Activated T-cell treated with anti-CD3 and anti-CD28 coated beads, Interleukin-2, amount 50 U/mL, for 48 hours (primary cell): ENCODE measurements at regions not wholly inside any gene's neighbourhood (a gene's known extent, or its start where the extent isn't known, plus 50 kb on each side); places are given as distances from the start of the nearest gene placed in this dataset.

Experiments
- DNase-seq, 2 experiments: peaks; one replicate each; pipeline ENCODE4 v3.0.0-alpha.2; 2020

GRCh38 chr11:70537576-70538571, 139.5 kb downstream of the CTTN start:
- DNase-seq = no peak

DNA sequence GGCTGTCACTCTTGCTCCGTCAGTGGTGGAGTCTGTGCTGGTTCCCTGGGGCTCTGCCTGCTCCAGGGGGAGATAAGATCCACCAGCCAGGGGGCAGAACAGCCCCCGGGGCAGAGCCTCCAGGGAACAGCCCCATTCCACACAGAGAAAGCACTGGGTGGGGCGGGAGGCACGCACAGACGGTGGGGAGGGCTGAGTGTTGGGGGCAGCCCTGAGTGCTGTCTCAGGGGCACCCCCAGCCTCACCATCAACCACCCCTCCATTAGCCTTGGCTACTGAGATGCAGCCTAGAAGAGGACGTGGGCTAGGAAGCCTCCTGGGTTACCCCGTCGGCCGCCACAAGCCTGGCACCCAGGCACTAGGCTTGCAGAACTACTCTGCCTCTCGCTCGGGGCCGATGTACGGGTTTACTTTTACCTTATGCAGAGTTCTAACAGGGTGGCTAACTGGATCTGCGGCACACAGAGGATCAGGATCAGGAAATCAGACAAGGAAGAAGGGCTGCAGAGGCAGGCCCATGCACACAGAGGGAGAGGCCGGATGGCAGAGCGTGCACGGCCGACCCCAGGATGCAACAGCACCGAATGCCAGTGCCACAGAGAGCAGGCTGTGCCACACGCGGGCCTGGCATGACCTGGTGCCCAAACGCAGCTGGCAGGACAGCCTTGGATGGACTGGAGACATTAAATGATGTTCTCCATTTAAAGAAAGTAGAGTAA, 140.5 kb downstream of the CTTN start:
- DNase-seq = no peak

GRCh38 chr11:70539360-70540095, 141.2 kb downstream of the CTTN start:
- DNase-seq = no peak

- no peak for DNase-seq
These were observed 141.9 kb downstream of the CTTN start for GRCh38 chr11:70540196-70540595.

GRCh38 chr11:70541176-70541575, 142.8 kb downstream of the CTTN start:
- DNase-seq = no peak

DNA sequence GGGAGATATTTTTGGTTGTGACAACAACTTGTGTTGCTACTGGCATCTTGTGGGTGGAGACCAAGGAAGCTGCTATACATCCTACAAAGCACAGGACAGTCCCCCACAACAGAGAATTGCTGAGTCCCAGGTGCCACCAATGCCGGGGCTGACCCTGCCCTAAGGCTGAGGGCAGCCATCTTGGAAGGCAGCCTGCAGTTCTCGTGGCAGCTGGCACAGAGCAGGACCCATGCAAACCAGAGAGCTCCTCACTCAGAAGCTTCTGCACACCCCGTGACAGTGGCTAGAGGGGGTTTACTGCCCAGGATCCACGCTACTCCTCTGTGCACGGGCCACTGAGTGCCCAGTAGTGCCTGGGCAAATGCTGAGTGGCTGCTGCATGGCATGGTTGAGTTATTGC, 143.4 kb downstream of the CTTN start:
- no peak for DNase-seq

- no peak for DNase-seq
These were observed 144.1 kb downstream of the CTTN start for GRCh38 chr11:70542406-70542805.

- DNase-seq = no peak
These were observed 144.5 kb downstream of the CTTN start for GRCh38 chr11:70542811-70543210.

GRCh38 chr11:70543611-70544010, 145.3 kb downstream of the CTTN start:
- DNase-seq = no peak

DNA sequence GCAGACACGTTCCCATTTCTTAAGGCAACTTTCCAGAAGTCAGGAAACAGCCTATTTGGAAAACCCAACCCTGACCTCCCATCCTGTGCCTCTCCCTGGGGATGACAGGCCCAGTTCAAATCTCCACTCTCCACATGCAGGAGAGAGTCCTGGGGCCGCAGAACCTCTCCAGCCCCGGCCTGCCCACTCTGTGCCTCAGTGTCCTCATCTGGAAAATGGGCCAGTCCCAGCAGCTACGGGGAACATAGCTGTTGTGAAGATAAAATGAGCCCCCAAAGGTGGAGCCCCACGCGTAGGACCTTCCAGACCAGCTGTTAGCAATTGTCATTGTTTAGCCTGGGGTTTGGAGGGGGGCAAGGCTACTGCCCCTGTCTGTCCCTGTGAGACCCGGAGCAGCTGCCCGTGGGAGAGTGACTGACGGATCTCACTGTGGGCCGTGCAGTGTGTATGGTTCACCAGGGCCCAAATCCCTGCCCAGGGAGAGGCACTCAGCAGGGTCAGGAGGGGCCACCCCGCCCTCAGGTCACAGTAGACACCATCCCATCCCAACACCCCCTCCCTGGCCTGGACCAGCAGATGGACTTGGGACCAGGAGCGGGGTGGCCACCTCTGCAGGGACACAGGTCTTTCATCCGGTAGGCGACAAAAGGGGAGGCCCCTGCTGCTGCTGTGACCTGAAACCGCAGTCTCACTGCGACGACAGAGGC, 145.9 kb downstream of the CTTN start:
- DNase-seq = no peak

DNA sequence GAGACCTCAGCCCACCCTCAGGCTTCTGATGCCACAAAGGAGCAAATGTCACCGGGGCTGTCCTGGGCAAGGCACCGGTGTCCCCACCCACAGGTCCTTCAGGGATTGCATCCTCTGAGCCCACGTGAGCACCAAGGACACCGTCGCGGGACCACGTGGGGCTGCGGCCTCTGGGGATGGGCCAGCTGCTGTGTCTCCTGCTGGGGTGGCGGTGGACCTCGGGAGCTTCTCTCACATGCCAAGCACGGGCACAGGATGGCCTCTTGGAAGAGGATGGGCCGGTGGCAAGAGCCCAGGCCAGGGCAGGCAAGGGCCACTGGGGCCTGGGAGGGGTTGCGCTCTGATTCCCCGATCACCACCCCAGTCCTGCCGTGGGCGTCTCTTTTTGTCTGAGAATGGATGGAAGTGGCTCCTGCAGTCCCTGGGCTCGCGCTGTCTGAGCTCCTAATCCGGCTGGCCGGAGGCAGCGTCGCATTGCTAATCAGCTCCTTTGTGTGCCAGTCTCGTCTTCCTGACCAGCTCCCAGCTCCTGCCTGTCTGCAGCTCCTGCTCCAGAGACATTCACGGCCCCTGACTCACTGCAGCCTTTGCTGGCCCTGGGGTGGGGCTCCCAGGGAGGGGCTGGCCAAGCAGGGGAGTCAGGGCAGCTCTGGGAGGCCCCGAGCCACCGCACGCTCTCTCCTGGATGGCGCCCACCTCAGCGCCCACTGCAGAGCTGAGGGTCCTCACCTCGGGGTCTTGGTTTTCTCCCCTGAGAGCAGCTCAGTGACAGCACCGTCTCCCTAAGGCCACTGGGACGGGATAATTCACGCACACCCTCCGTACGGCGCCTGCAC, 146.7 kb downstream of the CTTN start:
- no peak for DNase-seq

GRCh38 chr11:70545610-70545912, 147.2 kb downstream of the CTTN start:
- no peak for DNase-seq

DNA sequence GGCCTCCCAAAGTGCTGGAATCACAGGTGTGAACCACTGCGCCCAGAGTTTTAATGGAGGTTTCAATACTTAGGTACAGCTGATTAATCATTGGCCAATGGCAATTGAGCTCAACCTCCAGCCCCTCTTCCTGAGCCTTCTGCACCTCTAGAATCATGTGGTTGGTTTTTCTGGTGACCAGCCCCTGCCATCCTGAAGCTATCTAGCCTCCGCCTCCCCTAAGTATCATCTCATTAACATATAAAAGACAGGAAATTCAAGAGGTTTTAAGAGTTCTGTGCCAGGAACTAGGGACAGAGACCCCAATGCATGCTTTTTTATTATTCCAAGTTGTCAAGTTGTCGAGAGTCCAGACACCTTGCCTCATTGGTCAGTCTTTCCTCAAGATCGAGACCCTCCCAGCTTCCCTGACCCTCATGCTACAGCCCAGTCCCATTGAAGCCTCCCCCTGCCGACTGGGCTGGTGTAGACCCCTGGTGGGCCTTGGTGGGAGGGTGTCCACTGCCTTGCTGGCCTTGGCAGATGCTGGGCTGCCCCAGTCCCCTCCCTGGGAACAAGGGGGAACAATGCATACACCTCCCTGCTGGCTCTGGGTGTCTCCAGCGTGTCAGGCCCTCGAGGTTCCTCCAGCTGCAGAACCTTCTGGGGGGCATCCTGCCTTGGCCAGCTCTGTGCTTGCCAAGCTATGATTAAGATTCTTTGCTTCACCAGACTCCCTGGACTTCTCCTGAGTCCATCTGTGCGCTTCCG, 148.0 kb downstream of the CTTN start:
- DNase-seq = no peak

- DNase-seq = no peak
These were observed 149.1 kb downstream of the CTTN start for GRCh38 chr11:70547386-70547785.

DNA sequence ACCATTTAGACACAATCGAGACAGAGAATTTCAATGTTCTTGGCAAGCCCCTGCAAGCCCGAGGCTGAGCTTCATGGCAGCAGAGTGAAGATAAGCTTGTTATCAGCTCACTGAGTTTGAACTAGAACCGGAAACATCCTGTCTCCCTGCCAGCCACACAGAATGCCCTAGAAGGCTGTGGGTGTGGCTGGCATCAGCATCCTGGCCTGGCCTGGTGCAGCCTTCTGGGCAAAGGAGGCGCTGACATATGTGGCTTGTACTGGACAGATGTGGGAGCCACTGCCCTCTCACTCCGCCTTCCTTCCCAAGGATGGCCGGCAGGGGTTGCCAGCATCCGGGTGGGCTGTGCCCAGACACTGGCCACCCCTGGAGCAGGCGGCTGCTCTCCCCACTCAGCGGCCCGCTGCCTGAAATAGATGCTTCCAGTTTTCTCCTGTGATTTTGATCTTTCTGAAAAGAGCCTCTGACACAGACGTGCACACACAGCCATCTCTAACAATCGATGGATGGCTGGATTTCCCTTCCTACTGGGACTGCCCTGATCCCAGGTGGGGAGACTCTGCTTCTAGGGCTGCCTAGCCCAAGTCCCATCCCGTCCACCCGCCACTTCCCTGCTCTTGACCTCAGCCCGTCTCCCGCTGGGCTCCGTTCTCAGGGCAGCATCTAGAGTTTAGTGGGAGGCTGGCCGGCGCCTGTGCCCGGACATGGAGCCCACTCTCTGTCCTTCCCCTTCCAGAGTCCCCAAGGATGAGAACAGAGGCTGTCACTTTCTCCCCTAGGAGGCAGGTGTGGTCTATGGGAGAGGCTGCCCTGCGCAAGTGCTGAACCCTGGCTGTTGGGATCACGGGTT, 149.7 kb downstream of the CTTN start:
- DNase-seq = no peak

DNA sequence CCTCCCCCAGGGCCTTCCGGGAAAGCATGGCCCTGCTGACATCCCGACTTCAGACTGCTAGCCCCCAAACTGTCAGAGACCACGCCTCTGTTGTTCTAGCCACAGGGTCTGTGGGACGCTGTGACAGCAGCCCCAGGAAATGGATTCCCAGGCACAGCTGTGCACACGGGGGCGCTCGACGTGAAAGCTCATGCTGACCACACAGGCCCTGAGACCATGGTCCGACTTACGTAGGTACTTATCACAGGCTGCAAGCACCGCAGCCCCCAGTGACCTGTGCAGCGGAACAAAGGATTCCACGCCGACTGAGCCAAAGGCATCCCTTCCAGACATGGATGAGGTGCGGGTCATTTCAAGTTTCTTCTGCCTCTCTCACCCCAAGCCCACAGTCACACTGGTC, 150.6 kb downstream of the CTTN start:
- DNase-seq = no peak

- no peak for DNase-seq
These were observed 151.1 kb downstream of the CTTN start for GRCh38 chr11:70549386-70549785.

- DNase-seq = no peak
These were observed 151.5 kb downstream of the CTTN start for GRCh38 chr11:70549796-70550195.

- DNase-seq = no peak
These were observed 152.3 kb downstream of the CTTN start for GRCh38 chr11:70550456-70551195.
